ENCODE measurements at regions not wholly inside any gene's neighbourhood (a gene's known extent, or its start where the extent isn't known, plus 50 kb on each side); places are given as distances from the start of the nearest gene placed in this dataset.

DNA sequence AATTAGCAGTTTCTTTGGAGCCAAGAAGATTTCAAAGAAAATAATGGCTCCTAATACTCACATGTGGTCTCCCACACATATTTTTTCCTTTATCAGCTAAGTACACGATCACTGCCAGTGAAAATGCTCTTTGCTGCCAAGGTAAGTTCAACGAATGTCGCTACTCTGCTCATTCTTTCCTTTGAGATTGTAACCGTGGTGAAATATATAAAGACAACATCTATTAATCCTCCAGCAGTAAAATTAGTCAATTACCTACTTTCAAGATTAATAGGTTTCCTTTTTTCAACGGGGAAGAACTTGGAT, 672.2 kb downstream of the GATA3 start:
- Histone ChIP-seq H3K79me2 (ENCODE audit: low read depth) (no peaks in the 10 kb centered on the region), H4K20me1 (ENCODE audit: low read depth) (no peaks in the 10 kb centered on the region), H2AFZ (replicated peaks) (no peak overlapping the region), H3K4me1 (peaks cover 9% of the 10 kb centered on the region), H3K4me3 (no peak overlapping the region), H3K9ac (no peak overlapping the region), H3K9me3 (ENCODE audit: low read depth) (no peaks in the 10 kb centered on the region), H3K27me3 (no peaks in the 10 kb centered on the region), H3F3A (ENCODE audit: low read depth) (peaks cover 2% of the 10 kb centered on the region), H3K36me3 (no peaks in the 10 kb centered on the region), H3K4me2 (no peak overlapping the region), H3K27ac (no peak overlapping the region)
- no peak overlapping the region for H3K4me3 Mint-ChIP-seq
- H3K4me1 Mint-ChIP-seq = peaks cover 10% of the 10 kb centered on the region
- peaks cover 7% of the 10 kb centered on the region for H3K27me3 Mint-ChIP-seq (ENCODE audit: insufficient read depth, low read depth)
- H3K27ac Mint-ChIP-seq = no peak overlapping the region
- TF ChIP-seq CTCF (IDR thresholded peaks at IDR 0.05) = no peak
- no peaks in the 10 kb centered on the region for H3K36me3 Mint-ChIP-seq
- peaks cover 3% of the 10 kb centered on the region for H3K9me3 Mint-ChIP-seq
- no peak for DNase-seq (ENCODE audit: low spot score)

- no peak for TF ChIP-seq EZH2phosphoT487 (IDR thresholded peaks at IDR 0.05)
- TF ChIP-seq CTCF (IDR thresholded peaks at IDR 0.05) = no peak
- TF ChIP-seq EZH2 (IDR thresholded peaks at IDR 0.05) = no peak
- DNase-seq (ENCODE audit: low spot score) = peak; percentile 55
Measured at GRCh38 chr10:8731121-8732095, 676.9 kb downstream of the GATA3 start.

GRCh38 chr10:8738987-8739386, 684.5 kb downstream of the GATA3 start:
- H3K4me1 ChIP-seq = no peaks in the 10 kb centered on the region
- H3K4me2 ChIP-seq = no peak overlapping the region
- TF ChIP-seq EZH2 (IDR thresholded peaks at IDR 0.05) (no peak), CTCF (IDR thresholded peaks at IDR 0.05) (no peak), EZH2phosphoT487 (IDR thresholded peaks at IDR 0.05) (no peak)
- H3K27ac Mint-ChIP-seq = no peak overlapping the region
- no peak overlapping the region for H3K9ac ChIP-seq
- H3K36me3 Mint-ChIP-seq = no peaks in the 10 kb centered on the region
- no peak overlapping the region for H3K4me3 ChIP-seq
- H3K27me3 ChIP-seq = no peaks in the 10 kb centered on the region
- H3K4me3 Mint-ChIP-seq = no peak overlapping the region
- no peaks in the 10 kb centered on the region for H3K4me1 Mint-ChIP-seq
- H3K9me3 Mint-ChIP-seq = peaks cover 2% of the 10 kb centered on the region
- no peak for DNase-seq (ENCODE audit: low spot score)
- H3K27ac ChIP-seq = no peak overlapping the region
- H3K9me3 ChIP-seq (ENCODE audit: low read depth) = no peaks in the 10 kb centered on the region
- no peaks in the 10 kb centered on the region for H3K27me3 Mint-ChIP-seq (ENCODE audit: insufficient read depth, low read depth)
- H2AFZ ChIP-seq (replicated peaks) = no peak overlapping the region
- no peaks in the 10 kb centered on the region for H3K79me2 ChIP-seq (ENCODE audit: low read depth)
- no peaks in the 10 kb centered on the region for H3F3A ChIP-seq (ENCODE audit: low read depth)
- H4K20me1 ChIP-seq (ENCODE audit: low read depth) = no peaks in the 10 kb centered on the region
- no peaks in the 10 kb centered on the region for H3K36me3 ChIP-seq

More at GRCh38 chr10:8731121-8732095, 676.9 kb downstream of the GATA3 start:
- Histone ChIP-seq H3K4me2 (peak overlapping the region; percentile 9), H3K27ac (no peak overlapping the region), H4K20me1 (ENCODE audit: low read depth) (no peaks in the 10 kb centered on the region), H3K9me3 (ENCODE audit: low read depth) (no peaks in the 10 kb centered on the region), H3K9ac (no peak overlapping the region), H3K36me3 (no peaks in the 10 kb centered on the region), H3K79me2 (ENCODE audit: low read depth) (no peaks in the 10 kb centered on the region), H3K27me3 (no peaks in the 10 kb centered on the region), H3K4me3 (no peak overlapping the region), H2AFZ (replicated peaks) (no peak overlapping the region), H3K4me1 (peaks cover 18% of the 10 kb centered on the region), H3F3A (ENCODE audit: low read depth) (peaks cover 6% of the 10 kb centered on the region)
- Mint-ChIP-seq H3K27ac (peak overlapping the region; percentile 33), H3K27me3 (ENCODE audit: insufficient read depth, low read depth) (peaks cover 4% of the 10 kb centered on the region), H3K4me3 (no peak overlapping the region), H3K4me1 (peaks cover 14% of the 10 kb centered on the region), H3K36me3 (no peaks in the 10 kb centered on the region), H3K9me3 (no peaks in the 10 kb centered on the region)

All from neural progenitor cell (in vitro differentiated cells).